ENCODE measurements at regions not wholly inside any gene's neighbourhood (a gene's known extent, or its start where the extent isn't known, plus 50 kb on each side); places are given as distances from the start of the nearest gene placed in this dataset.

- Histone ChIP-seq H3K9me3 (no peaks in the 10 kb centered on the region), H3K36me3 (no peaks in the 10 kb centered on the region), H3K4me1 (no peaks in the 10 kb centered on the region), H3K27me3 (no peaks in the 10 kb centered on the region), H3K27ac (no peak overlapping the region), H3K4me3 (no peak overlapping the region)
- no peak for TF ChIP-seq CTCF (IDR thresholded peaks at IDR 0.05)
- no peak for DNase-seq
- WGBS, 2 donors, result 48 to 49% methylated on average over 5 of the region's 5 CpGs
- intact Hi-C loops (cut with DNase I), result no loop called here
- FAIRE-seq, result no peak
- no peak for ATAC-seq
Measured at GRCh38 chr2:5548991-5549715, 143.0 kb upstream of the SOX11 start.

- intact Hi-C loops (cut with DNase I), result no loop called here
- no peak overlapping the region for H3K27ac ChIP-seq
- ATAC-seq, result no peak
- H3K36me3 ChIP-seq, result no peaks in the 10 kb centered on the region
- no peak overlapping the region for H3K4me3 ChIP-seq
- no peak for FAIRE-seq
- WGBS, 2 donors, result 41 to 48% methylated on average over 2 of the region's 2 CpGs
- DNase-seq, result no peak
- no peaks in the 10 kb centered on the region for H3K4me1 ChIP-seq
- H3K27me3 ChIP-seq, result no peaks in the 10 kb centered on the region
- no peak for TF ChIP-seq CTCF (IDR thresholded peaks at IDR 0.05)
- no peaks in the 10 kb centered on the region for H3K9me3 ChIP-seq
Measured at GRCh38 chr2:5549771-5550170, 142.4 kb upstream of the SOX11 start.

GRCh38 chr2:5555636-5556035 lies 136.5 kb upstream of the SOX11 start:
- FAIRE-seq, result no peak
- Histone ChIP-seq H3K4me3 (no peak overlapping the region), H3K4me1 (no peaks in the 10 kb centered on the region), H3K9me3 (no peaks in the 10 kb centered on the region), H3K27ac (no peak overlapping the region), H3K27me3 (no peaks in the 10 kb centered on the region), H3K36me3 (no peaks in the 10 kb centered on the region)
- WGBS, 2 donors, result 36 to 37% methylated on average over 11 of the region's 11 CpGs
- peak in 1 of 4 donors; percentile 65 for ATAC-seq
- intact Hi-C loops (cut with DNase I), result no loop called here
- DNase-seq, result peak in 2 of 6 donors; percentile 15 to 23
- TF ChIP-seq CTCF (IDR thresholded peaks at IDR 0.05), result no peak

- intact Hi-C loops (cut with DNase I), result no loop called here
- no peak for TF ChIP-seq CTCF (IDR thresholded peaks at IDR 0.05)
- FAIRE-seq (no peak), DNase-seq (no peak), ATAC-seq (no peak)
- H3K9me3 ChIP-seq, result no peaks in the 10 kb centered on the region
- no peaks in the 10 kb centered on the region for H3K27me3 ChIP-seq
- no peak overlapping the region for H3K4me3 ChIP-seq
- no peaks in the 10 kb centered on the region for H3K36me3 ChIP-seq
- 59 to 75% methylated on average over 8 of the region's 8 CpGs for WGBS, 2 donors
- no peak overlapping the region for H3K27ac ChIP-seq
- no peaks in the 10 kb centered on the region for H3K4me1 ChIP-seq
Measured at GRCh38 chr2:5561006-5561405, 131.2 kb upstream of the SOX11 start.

GRCh38 chr2:5562426-5562825 lies 129.8 kb upstream of the SOX11 start:
- H3K9me3 ChIP-seq, result no peaks in the 10 kb centered on the region
- intact Hi-C loops (cut with DNase I), result no loop called here
- no peak for TF ChIP-seq CTCF (IDR thresholded peaks at IDR 0.05)
- ATAC-seq (no peak), FAIRE-seq (no peak), DNase-seq (no peak)
- H3K27me3 ChIP-seq, result no peaks in the 10 kb centered on the region
- H3K4me3 ChIP-seq, result no peak overlapping the region
- whole genome bisulfite sequencing, 2 donors, result 75 to 80% methylated on average over 13 of the region's 13 CpGs
- no peaks in the 10 kb centered on the region for H3K36me3 ChIP-seq
- no peaks in the 10 kb centered on the region for H3K4me1 ChIP-seq
- no peak overlapping the region for H3K27ac ChIP-seq

All from pancreas (tissue), 10 donors.